Stimulated activated CD4-positive, alpha-beta T cell treated with anti-CD3 and anti-CD28 coated beads, Interleukin-1b, Interleukin-23, amount 100 ng/mL, for 4 hours (primary cell): ENCODE measurements at regions not wholly inside any gene's neighbourhood (a gene's known extent, or its start where the extent isn't known, plus 50 kb on each side); places are given as distances from the start of the nearest gene placed in this dataset.

Source experiments
- DNase-seq, 2 donors: peaks; one replicate each; pipeline ENCODE4 v3.0.0-alpha.2; 2020; ENCODE audit warnings: low read depth in 2 of 2

DNA sequence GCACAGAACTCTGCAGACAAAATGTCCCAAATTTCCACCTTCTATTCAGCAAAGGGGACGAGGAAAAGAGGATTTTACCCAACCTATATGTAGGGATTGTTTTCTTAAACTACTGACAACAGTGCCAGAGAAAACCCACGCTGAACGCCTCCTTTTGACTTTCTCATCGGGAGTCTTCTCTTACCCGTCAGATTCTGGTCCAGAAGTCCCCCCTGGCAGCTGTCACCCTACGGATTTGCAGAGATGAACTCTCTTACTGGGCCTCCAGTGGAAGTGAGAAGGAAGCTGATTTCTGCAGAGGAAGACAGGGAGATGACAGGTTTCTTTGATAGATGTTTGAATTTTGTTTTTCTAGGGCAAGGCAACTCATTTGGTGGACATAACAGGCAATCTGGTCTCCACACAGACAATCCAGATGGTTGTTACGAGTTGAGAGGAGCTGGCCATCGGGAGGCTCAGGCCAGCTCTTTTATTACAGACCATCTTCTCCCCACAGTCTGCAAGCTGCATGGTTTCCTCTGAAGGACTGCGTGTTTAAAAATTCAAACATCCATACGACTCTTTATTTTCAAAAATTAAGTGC, 804.3 kb downstream of the RNF144A start:
- no peak for DNase-seq

DNA sequence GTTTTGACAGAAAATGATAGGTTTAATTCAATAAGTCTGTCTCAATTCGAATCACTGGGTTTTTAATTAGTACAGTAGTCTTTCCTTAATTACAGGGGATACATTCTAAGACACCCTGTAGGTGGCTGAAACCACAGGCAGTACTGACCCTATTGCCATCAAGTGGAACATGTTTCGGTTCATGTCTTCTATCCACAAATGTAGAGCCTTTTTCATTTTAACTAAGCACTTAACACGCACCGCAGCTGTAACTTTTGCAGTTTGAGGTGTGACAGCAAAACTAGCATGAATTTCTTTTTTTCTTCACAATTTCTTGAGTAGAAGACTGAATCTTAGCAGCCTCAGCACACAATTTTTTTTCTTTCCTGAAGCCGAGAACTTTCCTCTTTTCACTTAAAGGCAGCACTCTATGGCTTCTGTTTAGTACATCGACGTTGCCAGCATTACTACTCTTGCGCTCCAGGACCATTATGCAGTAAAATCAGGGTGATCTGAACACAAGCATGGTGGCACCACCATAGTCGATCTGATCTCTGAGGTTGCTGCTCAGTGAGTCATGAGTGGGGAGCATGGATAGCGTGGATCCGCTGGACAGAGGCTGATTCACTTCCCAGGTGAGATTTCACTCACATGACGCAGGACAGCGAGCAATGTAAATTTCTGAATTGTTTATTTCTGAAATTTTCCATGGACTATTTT, 805.1 kb downstream of the RNF144A start:
- DNase-seq = no peak

DNA sequence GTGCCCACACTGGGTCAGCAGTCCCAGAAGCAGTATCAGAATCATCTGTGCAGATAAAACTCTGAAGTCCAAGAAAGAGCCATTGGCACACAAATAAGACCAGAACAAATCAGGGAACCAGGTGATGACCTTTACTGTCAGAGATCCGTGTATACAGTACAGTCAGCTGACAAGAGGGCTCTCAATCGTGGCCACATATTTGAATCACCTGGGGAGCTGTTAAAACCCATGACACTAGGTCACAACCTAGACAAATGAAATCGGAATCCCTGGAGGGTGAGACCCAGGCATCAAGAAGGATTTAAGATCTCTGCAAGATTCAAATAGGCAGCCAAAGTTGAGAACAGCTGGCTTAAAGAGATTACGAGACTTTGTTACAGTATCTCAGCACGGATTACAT, 807.1 kb downstream of the RNF144A start:
- no peak for DNase-seq

DNA sequence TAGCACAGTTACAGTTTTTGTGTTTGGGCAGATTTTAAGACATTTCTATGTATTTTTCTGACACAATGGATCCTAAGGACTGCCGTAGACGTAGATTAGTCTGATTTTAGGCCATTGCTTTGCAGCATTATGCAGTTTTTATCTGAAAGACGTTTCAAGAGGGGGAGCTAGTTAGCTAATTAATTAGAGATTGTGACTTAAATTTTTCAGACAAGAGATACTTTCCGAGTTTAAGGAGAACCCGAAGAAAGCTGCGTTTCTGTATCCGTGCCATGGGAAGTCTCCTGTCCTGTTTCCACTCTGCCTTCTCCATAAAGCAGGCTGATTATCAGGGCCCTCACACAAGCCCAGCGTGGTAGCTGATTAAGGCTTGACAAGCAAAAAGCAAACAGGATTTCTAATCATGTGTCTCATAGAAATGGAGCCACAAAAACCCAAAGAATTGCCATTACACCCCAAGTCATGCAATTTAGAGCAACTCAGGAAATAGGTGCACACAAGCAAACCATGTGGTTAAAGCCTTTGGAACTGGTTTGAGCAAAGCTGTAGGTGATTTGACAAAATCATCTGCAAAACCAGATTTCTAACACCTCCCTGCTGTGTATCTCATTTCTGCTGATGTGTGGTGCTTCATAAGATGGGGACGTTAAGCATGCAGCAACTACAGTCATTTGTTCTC, 808.1 kb downstream of the RNF144A start:
- no peak for DNase-seq

DNA sequence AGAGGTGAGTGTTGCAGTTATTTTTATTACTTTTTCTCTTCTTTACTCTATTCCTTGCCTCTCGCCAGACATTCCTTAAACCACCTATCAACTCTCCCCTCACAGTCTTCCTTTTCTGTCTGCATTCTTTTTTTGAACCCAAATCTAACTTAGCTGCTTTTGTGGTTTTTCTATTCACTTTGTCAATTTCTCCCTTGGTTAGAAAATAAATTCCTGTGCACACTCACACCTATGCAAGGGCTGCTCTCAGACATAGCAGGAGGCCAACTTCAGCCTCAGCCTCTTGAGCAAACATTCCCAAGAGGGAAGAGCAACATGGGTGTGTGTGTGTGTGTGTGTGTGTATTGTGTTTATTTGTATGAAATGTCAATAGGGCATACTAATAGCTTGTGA, 808.6 kb downstream of the RNF144A start:
- DNase-seq = no peak

DNA sequence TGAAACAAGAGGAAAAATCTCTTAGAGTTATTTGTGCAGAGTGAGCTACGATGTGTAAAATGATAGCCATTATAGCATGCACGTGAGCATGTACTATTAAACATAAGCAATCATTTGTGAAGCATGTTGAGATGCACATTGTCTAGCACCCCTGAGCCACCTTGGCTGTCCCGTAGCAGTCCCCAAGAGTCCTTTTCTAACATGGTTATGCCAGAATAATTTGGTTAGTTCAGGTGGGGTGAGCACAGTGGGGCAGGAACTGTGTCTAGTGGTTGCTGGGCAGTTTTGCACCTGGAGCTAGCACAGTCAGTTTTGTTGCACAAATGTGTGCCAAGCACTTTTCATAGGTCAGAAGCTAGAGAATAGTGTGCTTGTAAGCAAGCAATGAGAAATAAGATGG, 809.8 kb downstream of the RNF144A start:
- no peak for DNase-seq

DNA sequence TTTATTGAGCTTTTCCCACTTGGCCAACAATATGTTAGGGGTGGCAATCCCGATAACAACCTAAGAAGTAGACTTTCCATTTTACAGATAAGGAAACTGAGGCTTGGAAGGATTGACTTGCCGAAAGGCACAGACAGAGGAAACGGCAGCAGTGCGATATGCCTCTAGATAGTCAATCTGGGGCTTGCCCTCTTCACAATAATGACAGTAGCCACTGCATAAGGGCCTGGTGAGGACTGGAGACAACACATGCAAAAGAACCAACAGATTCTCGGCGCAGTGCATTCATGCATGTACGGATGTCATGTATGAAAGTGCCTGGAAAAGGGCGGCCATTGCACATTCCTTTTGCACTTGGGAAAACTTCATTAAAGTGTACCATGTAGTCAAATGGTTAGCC, 811.2 kb downstream of the RNF144A start:
- no peak for DNase-seq

DNA sequence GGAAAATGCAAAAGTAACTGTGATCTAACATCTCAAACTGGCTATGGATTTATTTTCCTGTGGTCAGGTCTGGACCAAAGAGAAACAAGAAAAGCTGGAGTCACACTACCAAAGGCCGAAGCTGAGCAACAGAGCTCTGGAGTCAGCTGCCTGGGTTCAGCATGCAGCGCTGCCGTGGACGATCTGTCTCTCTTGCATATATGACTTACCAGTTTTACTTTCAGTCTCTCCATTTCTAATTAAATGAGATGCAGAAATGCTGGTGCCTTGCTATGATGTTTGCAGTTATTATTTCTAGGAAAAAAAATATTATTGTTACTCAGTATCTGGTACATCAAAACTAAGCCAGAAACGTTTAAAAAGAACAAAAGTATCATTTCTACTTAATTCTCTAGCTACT, 813.2 kb downstream of the RNF144A start:
- peak in 1 of 2 donors; percentile 1 for DNase-seq

DNA sequence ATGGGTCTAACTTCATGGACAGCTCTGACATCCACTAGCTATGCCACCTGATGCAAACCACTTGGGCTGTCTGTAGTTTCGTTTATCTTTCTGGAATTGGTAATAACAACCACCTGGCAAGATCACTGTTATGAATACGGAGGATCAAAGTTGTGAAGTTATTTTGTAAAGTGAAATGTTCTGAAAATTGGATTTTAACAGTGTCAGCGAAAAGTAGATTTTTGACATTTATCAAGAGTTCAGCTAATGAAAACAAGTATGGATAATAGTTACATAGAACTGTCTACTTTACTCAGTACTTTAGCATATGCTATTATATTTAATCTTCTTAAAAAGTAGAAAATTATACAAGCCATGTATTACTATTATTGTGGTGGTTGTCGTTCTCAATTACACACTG, 813.8 kb downstream of the RNF144A start:
- no peak for DNase-seq

DNA sequence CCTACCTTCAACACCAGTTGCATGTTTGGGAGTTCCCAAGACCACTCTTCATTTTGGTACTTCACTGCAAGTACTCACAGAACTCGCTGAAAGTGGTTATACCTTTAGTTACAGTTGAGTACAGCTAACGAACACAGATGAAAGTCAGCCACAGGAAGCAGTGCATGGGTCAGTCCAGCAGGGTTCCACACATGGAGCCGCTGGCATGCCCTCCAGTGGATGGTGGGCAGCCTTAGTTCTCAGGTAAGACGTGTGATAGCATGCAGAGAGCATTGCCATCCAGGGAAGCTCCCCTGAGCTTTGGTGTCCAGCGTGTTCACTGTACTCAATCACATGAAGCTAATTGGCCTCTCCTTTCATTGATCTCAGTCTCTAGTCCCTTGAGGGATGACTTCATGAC, 815.3 kb downstream of the RNF144A start:
- no peak for DNase-seq

DNA sequence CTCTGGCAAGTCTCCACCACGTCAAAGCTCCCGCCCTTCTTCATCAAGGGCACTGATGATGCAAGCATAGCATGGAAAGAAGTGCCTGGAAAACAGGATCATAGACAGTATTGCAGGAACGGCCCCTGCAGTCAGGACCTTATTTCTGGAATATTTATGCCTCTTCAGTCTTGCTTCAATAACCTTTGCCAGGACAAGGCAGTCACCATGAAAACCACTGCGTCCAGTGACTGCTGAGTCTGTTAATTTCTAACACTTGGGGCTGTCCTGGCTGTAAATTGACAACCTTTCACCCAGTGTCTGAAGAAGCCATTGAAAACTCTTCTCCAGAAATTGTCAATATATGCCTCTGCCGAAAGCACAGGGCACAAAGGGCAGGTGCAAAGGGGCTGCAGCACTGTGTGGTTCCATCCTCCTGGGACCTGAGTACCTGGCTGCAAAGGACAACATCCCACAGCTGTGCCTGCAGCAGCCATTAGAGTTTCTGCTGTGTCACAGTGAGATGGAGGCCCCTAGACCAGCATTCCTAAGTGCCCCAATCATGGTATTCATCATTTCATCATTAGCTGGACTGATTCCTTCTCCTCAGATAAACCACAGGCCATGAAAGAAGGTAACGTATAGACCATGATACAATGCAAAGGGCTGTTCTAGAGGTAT, 819.6 kb downstream of the RNF144A start:
- DNase-seq = no peak

DNA sequence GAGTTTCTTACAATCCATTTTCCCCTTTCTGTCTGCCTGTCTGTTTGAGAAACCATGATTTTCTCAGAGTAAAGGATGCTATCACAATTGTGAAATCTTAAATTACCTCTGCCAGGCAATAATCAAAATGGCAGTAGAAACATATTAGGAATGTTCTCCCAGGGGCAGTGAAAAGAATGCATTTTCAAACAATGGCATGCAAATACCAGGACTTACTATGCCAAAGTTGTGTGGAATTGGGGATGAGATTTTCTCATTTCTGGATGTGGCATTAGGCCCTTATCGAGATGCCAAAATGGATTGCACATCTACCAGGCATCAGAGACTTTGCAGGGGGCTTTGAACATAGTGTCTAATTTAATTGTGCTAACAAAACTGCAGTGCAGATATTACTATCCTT, 821.4 kb downstream of the RNF144A start:
- DNase-seq = no peak

DNA sequence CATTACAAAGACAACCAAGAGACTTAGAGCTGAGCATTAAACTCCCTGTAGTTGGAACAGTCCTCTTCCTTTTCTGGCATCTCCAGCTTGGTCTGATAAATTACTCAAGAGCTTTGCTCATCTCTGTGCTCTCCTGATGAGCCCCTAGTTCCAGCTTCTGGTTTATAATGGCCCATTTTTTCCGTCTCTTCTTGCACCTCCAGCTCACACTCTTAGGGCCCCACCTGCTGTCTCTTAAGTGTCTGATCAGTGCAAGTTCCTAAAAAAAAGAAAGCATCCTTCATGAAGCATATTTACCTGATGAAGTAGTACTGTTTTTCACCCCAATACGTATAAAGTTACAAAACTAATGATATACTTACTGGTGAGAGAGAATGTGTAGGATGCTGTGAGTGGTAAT, 822.9 kb downstream of the RNF144A start:
- DNase-seq = no peak

DNA sequence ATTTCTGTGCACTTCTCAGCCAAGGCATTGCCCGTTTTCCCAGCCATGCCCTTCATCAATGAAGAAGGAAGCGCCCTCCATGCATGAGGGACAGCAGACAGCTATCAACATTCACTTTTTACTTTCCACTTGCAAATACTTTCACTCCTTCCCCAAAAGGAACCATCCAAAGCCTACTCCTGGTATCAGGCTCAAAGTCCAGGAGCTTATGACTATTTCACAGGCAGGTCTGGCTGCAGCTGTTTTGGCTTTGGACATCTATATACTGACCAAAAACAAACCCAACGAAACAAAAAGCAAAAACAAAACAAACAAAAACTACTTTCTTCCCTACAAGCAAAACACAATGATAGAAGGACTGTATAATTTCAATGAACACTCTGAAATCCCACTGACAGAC, 825.1 kb downstream of the RNF144A start:
- DNase-seq = no peak

DNA sequence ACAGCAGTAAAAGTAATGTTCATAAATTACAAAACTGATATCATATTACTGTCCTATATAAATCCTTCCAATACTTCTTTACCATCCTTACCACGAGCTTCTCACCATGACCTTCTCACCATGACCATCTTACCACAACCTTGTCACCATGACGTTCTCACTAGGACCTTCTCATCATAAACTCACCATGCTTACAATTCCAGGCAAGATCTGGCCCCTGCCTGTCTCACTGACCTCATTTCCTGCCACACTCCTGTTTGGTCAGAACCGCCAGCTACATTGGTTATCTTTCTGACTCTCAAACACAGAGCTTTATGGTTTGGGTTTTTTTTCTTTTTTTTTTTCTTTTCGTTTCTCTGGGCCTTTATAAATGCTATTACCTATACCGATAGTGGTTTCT, 827.6 kb downstream of the RNF144A start:
- DNase-seq = no peak

DNA sequence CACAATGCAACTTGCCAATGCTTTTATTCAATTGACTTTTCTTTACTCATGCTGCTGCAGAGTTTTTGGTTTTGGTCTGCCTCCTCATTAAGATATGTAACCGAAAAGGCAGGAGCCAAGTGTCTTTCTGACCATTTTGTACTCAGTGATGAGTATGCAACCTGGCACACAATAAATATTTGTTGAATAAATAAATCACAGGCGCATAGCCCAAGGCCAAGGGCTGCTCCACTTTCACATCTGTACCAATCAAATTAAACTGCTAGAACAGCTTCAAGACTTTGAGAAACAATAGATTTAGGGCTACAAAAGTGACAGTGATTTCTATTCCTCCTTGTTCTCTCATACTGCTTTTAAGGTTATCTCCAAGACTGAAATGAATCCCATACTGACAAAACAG, 828.2 kb downstream of the RNF144A start:
- DNase-seq = no peak

DNA sequence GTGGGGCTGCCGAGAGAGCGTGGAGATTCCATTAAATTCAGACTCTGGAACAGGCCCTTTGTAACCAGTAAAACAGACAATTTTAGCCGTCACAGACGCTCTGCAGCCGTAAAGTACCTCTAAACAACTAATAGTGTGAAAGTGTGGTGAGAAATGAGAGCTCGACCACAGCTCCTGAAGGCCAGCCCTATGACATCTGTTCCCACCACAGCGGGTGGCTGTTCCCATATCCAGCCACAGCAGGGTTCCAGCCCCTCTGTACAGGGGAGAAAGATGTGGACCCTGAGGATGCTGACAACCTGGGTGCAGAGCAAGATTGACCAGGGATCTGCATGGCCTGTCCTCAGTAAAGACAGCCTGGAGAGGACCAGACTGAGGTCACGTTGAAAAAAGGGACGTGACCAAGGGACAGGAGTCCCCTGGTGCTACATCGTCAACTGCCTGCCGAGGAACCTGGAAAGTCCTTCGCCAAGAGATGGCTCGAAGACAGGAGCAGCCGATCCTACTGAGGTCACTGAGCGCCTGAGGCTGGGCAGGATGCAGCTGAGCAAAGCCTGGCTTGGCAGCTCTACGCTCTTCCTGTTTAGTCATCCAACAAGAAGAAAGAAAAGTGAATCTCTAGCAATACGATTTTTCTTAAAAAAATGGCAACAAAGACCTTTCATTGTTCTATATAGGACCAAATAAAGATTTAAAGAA, 831.7 kb downstream of the RNF144A start:
- no peak for DNase-seq

DNA sequence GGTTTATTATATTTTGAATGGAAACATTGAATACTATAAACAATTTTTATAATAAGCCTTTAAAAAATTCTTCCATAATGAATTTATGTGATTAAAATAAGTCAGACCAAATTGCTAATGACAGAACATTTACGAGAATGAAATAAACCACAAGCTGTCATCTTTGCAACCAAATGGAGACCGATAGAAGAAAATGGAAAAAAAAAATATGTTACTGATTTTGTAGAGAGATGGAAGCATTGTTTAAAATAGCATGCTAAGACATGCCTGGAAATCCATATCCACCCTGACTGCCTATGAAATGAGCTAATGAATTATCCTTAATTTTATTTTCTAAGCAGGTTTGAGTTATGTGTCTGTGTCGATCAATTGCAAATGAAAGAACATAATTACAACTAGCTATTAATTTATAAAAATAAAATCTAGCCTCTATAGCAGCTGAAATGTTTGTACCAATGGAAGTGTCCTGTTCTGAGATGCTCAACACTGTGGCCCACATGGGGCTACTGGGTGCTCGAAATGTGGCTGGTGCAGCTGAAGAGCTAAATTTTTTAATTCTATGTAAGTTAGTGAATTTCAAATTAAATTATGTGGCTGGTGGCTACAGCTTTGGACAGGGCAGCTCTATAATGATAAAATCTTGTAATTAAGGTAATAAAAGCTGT, 832.8 kb downstream of the RNF144A start:
- DNase-seq = no peak

DNA sequence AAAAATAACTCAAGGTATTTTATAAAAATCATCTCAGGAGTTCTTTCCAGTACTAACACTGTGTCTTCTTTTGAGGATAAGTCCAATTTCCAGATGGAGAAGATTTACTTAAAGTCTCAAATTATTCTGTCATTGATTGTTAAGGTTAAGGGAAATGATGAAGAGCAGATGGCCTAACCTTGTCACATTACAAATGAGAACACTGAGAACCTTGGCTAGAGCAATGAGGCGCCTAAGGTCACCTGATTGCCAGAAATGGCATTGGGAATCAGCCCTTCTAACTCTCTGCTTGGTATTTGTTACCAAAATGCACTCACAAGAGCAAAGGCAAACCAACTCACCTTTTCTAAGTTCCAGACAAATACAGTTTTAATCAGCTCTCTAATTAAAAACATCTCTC, 835.1 kb downstream of the RNF144A start:
- no peak for DNase-seq

DNA sequence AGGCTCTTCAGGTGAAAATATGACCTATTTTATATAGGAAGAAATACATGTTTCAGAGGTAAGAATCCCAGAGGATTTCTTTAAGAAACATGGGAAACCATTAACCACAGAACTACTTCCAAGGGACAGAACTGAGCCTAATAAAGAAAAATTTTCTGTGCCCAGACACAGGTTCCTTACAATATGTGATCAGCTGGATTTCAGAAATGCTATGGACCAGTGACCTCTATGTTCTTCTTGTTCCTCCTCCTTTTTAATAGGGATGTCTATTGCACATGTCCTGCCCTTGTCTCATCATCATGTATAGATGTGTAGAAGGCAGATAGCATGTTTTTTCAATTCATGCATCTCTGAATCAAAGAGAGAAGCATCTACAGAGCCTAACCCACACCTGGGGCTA, 836.6 kb downstream of the RNF144A start:
- no peak for DNase-seq

DNA sequence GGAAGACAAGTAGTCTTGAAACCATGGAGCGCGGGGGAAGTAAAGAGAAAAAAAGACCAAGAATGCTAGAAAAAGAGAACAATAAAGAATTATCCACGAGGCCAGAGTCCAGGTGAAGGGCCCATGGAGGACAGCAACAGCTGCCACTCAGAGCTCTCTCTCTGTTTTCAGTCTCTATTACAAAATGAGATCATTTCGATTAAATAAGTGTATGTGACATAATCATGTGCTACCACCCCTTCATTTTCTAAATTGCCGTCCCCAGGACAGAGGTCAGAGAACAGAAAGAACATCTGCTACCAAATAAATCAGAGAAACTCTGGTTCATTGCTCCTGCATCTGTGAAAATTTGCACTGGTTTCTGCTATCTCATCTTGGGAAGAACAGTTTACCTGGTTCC, 838.7 kb downstream of the RNF144A start:
- no peak for DNase-seq
